ENCODE measurements at regions not wholly inside any gene's neighbourhood (a gene's known extent, or its start where the extent isn't known, plus 50 kb on each side); places are given as distances from the start of the nearest gene placed in this dataset.

- TF ChIP-seq CTCF (IDR thresholded peaks at IDR 0.05; ENCODE audit: low read length): no peak
- no peak for TF ChIP-seq EZH2 (optimal IDR thresholded peaks at IDR 0.05; ENCODE audit: low read depth, low read length)
- TF ChIP-seq EZH2phosphoT487 (IDR thresholded peaks at IDR 0.05; ENCODE audit: low read length): no peak
Observed at GRCh38 chr1:81151206-81151605, 649.5 kb upstream of the ADGRL2 start.

All from MM.1S (cell line).